OCI-LY1 (cell line): ENCODE measurements at regions not wholly inside any gene's neighbourhood (a gene's known extent, or its start where the extent isn't known, plus 50 kb on each side); places are given as distances from the start of the nearest gene placed in this dataset.

Source experiments
- CTCF ChIP-seq: fragments of 200-600 bp; sonication (generic), shearing (Covaris generic); IDR thresholded peaks from 2 replicates; pipeline ENCODE4 v1.5.1; 2017; ENCODE audit warnings: mild to moderate bottlenecking, antibody characterized with exemption, low read length, moderate library complexity, mixed read lengths
- EZH2 ChIP-seq: fragments of 200-600 bp; sonication (generic), shearing (Covaris generic); IDR thresholded peaks from 2 replicates; pipeline ENCODE4 v1.8.0; 2017; ENCODE audit warnings: borderline replicate concordance, mixed run types, mild to moderate bottlenecking, antibody characterized with exemption, low read length, moderate library complexity, mixed read lengths

- TF ChIP-seq CTCF (no peak), EZH2 (no peak)
These were observed 65.1 kb upstream of the SPINK5 start for GRCh38 chr5:147998704-147999103.
